ENCODE measurements at regions not wholly inside any gene's neighbourhood (a gene's known extent, or its start where the extent isn't known, plus 50 kb on each side); places are given as distances from the start of the nearest gene placed in this dataset.

- no peak for FAIRE-seq
Observed at GRCh38 chr1:29380532-29380931, 144.2 kb downstream of the PTPRU start.

- FAIRE-seq: no peak
Observed at GRCh38 chr1:29379443-29380073, 143.2 kb downstream of the PTPRU start.

Data from TTC549 (cell line).